MG63 (cell line): ENCODE measurements at regions not wholly inside any gene's neighbourhood (a gene's known extent, or its start where the extent isn't known, plus 50 kb on each side); places are given as distances from the start of the nearest gene placed in this dataset.
"Not testable (repeated sequence)": the region's sequence is repeated elsewhere in the genome, so short reads cannot be mapped to it uniquely, and the experiment has no call there.

ENCODE experiments used
- DNase-seq: peaks from one replicate; pipeline ENCODE4 v3.0.0-alpha.2; 2020
- H3K27me3 ChIP-seq: fragments of 250-450 bp; sonication (Bioruptor Pico); 2 replicates; pipeline ENCODE4 v1.5.1; 2020; ENCODE audit warnings: mild to moderate bottlenecking, moderate library complexity
- H3K36me3 ChIP-seq: fragments of 250-450 bp; sonication (Bioruptor Pico); 2 replicates; pipeline ENCODE4 v1.5.1; 2020; ENCODE audit warnings: mild to moderate bottlenecking, moderate library complexity
- H3K4me3 ChIP-seq: fragments of 250-450 bp; sonication (Bioruptor Pico); 2 replicates; pipeline ENCODE4 v1.5.1; 2020; ENCODE audit warnings: mild to moderate bottlenecking, moderate library complexity
- H3K9me3 ChIP-seq: fragments of 250-450 bp; sonication (Bioruptor Pico); 2 replicates; pipeline ENCODE4 v1.5.1; 2020; ENCODE audit warnings: mild to moderate bottlenecking, moderate library complexity

GRCh38 chr3:139111392-139112229 lies 66.9 kb upstream of the PRR23C start:
- Histone ChIP-seq H3K27me3 (no peaks in the 10 kb centered on the region), H3K4me3 (no peak overlapping the region), H3K9me3 (no peaks in the 10 kb centered on the region), H3K36me3 (no peaks in the 10 kb centered on the region)
- DNase-seq = peak; percentile 74

DNA sequence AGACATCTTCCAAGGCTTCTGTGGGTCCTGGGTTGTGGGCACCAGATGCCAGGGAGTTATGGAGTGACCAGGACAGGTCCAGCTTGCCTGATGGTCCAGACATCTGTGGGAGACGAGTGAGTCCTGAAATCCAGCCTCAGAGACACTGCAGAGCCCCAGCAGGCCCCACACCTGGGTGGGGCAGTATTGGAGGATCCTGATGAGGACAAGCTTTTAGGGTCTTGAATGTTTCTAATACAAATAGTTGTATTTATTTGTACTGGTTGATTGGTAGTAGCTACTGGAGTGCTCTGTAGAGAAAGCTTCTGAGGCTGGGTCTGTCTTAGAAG lies 67.5 kb upstream of the PRR23C start:
- DNase-seq = no peak
- Histone ChIP-seq H3K9me3 (no peaks in the 10 kb centered on the region), H3K4me3 (no peak overlapping the region), H3K27me3 (no peaks in the 10 kb centered on the region), H3K36me3 (no peaks in the 10 kb centered on the region)

- no peaks in the 10 kb centered on the region for H3K36me3 ChIP-seq
- DNase-seq = peak; percentile 9
- no peak overlapping the region for H3K4me3 ChIP-seq
- H3K27me3 ChIP-seq = no peaks in the 10 kb centered on the region
- H3K9me3 ChIP-seq = no peaks in the 10 kb centered on the region
Measured at GRCh38 chr3:139113231-139113992, 68.7 kb upstream of the PRR23C start.

GRCh38 chr3:139113993-139114375 lies 69.3 kb upstream of the PRR23C start:
- Histone ChIP-seq H3K4me3 (no peak overlapping the region), H3K36me3 (no peaks in the 10 kb centered on the region), H3K9me3 (no peaks in the 10 kb centered on the region), H3K27me3 (no peaks in the 10 kb centered on the region)
- DNase-seq = no peak

GRCh38 chr3:139116631-139117030 lies 71.9 kb upstream of the PRR23C start:
- not testable (repeated sequence) for H3K27me3 ChIP-seq, H3K9me3 ChIP-seq, H3K4me3 ChIP-seq, DNase-seq, H3K36me3 ChIP-seq

- Histone ChIP-seq H3K9me3 (no peaks in the 10 kb centered on the region), H3K4me3 (no peak overlapping the region), H3K27me3 (no peaks in the 10 kb centered on the region), H3K36me3 (no peaks in the 10 kb centered on the region)
- peak; percentile 74 for DNase-seq
Measured at GRCh38 chr3:139117136-139117675, 72.5 kb upstream of the PRR23C start.

DNA sequence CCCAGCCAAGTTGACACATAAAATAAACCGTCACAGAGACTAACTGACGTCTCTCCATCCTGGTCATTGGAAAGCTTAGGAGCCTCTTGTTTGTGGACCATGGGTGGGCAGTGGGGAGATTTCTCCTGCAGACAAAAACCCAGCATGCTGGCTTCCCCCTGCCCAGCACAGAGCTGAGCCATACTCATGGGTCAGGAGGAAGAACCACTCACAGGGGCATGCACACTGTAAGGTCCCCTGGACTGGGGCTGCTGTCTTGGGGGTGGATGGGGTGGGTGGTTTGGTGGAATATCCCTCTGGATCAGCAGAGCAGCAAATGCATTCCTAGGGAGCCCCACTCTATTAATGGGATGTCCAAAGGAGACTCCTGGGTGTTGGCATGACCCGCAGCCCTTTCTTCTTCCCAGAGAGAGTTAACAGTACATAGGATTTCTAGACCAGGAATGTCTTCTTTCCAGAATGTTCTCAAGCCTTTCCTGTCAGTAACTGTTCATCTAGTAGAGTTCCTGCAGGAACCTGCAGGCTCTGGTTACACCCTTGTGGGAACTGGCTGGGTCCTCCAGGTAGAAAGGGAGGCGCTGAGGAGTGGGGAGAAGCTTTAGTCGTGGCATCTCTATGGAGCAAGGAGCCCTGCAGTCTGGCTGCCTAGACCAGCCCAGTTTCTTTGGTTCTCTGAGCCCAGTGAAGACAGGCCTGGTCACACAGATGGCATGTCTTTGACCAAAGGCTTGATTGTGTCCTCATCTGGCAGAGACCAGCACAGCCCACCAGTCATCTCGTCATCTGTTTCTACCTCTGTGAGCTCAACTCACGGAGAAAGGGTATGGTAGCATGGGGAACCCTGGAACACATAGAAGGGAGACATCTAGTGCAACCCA lies 73.4 kb upstream of the PRR23C start:
- no peaks in the 10 kb centered on the region for H3K36me3 ChIP-seq
- H3K9me3 ChIP-seq = no peaks in the 10 kb centered on the region
- H3K27me3 ChIP-seq = no peaks in the 10 kb centered on the region
- no peak overlapping the region for H3K4me3 ChIP-seq
- DNase-seq = no peak

- no peak overlapping the region for H3K4me3 ChIP-seq
- no peaks in the 10 kb centered on the region for H3K9me3 ChIP-seq
- H3K27me3 ChIP-seq = no peaks in the 10 kb centered on the region
- H3K36me3 ChIP-seq = no peaks in the 10 kb centered on the region
- DNase-seq = no peak
Measured at GRCh38 chr3:139118835-139119234, 74.1 kb upstream of the PRR23C start.

DNA sequence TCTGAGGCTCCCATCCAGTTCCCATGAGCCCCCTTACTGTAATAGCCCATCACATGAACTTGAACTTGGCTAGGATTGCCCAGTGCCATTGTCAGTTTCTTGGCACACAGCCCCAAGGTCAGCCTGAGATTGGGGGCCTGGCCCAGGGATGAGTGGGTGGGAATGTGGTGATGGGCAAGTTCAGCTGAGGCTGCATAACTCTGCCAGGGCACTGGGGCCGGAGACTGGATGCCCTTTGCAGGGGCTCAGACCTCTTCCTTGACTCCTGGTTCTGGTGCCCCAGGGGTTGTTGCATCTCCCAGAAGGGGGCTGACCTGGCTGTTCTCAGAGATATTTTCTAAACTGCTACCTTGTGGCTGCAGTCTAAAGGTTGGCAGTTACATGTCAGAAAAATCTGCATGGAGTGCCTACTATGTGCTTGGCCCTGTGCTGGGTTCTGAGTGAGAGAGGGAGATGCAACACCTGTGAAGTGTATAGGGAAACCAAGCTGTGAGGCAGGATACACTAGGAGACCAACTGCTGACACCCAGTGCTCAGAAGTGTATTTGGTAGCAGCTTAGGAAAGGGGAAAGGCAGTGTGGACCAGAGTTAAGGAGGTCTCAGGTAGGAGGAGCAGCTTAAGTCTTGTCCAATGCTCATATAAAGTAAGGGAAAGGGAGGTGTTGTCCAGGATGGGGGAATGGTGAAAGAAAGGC lies 74.8 kb upstream of the PRR23C start:
- DNase-seq = no peak
- Histone ChIP-seq H3K9me3 (no peaks in the 10 kb centered on the region), H3K4me3 (no peak overlapping the region), H3K36me3 (no peaks in the 10 kb centered on the region), H3K27me3 (no peaks in the 10 kb centered on the region)

DNA sequence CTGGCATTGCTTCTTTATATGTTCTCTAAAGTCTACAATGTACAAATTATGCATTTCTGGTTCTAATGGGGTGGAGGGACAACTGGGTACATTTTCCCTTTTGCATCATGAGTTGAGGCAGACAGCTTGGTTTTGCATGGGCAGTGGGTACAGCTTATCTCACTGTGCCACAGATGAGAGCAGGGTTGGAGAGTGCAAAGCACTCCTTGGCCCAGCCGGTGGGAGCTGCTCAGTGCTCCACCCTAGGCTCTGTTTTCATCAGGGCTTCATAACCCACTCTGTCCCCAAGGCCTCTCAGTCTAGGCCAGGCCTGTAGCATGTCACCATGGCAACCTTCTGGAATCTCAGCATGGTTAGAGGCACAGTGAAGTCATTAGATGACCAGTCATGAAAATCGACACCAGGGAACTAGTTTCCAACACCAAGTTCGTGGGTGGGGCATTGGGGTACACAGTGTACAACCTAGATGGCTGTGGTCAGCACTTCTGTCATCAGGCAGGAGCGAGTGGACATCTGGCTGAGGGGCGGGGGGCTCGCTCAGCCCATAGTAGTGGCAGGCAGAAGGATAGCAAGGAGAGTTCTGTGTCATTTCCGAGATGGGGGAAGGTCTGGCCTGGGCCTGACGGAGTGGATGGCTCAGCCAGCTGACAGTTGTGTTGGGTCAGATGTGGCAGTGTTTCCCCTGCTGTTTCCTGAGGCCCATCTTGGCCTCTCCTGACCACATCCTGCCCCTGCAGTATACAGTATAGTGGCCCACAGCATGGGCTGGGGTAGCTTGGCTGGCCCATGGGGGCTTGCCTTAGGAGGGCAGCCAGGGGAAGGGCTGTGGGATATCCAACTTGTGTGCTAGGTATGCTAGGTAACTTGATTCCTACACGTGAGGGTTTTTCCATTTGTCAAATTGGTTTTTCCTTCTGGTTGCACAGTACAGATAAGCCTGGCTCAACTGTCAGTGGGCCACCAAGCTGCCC lies 75.7 kb upstream of the PRR23C start:
- no peak overlapping the region for H3K4me3 ChIP-seq
- H3K27me3 ChIP-seq = no peaks in the 10 kb centered on the region
- no peaks in the 10 kb centered on the region for H3K36me3 ChIP-seq
- no peaks in the 10 kb centered on the region for H3K9me3 ChIP-seq
- DNase-seq = peak; percentile 19

GRCh38 chr3:139121513-139122220 lies 77.0 kb upstream of the PRR23C start:
- H3K4me3 ChIP-seq = no peak overlapping the region
- H3K36me3 ChIP-seq = no peaks in the 10 kb centered on the region
- H3K9me3 ChIP-seq = no peaks in the 10 kb centered on the region
- no peak for DNase-seq
- H3K27me3 ChIP-seq = no peaks in the 10 kb centered on the region

DNA sequence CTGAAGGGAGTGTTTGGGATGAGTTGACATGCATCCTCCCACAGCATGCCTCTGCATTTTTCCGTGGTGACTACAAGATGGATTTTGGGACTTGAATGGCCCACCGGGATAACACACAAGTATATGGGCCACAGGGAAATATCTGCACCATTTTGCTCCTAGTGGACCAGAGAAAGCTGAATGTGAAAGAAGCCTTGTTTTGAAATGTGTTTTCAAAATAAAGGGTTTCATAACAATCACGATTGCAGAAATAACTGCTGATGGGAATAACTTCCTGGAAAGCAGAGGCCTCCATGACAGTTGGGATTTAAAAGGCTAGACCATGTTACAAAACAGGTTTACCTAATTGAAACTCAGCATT lies 77.5 kb upstream of the PRR23C start:
- H3K4me3 ChIP-seq = no peak overlapping the region
- DNase-seq = no peak
- no peaks in the 10 kb centered on the region for H3K27me3 ChIP-seq

DNA sequence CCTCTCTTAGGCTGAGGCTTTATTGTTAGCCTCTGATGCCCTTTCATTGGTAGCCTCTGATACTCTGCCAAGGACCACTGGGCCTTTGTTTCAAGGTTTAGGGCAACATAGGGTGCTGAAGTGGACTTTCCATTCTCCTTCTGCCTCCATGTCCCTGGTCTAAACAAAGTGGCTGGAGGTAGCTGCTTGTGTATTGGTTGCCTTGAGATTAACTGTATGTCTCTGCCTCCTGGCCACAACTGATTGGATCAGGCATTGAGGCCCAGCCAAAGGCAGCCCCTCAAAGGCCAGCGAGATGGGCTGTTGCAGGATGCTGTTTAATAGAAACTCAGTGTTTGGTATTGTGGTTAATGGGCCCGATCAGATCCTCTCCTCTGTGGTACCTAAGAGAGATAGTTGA lies 77.9 kb upstream of the PRR23C start:
- no peaks in the 10 kb centered on the region for H3K36me3 ChIP-seq
- no peaks in the 10 kb centered on the region for H3K9me3 ChIP-seq
- no peak for DNase-seq
- no peaks in the 10 kb centered on the region for H3K27me3 ChIP-seq
- H3K4me3 ChIP-seq = no peak overlapping the region

More for the DNA sequence above, 77.5 kb upstream of the PRR23C start:
- no peaks in the 10 kb centered on the region for H3K36me3 ChIP-seq
- H3K9me3 ChIP-seq = no peaks in the 10 kb centered on the region

GRCh38 chr3:139123377-139124095 lies 78.8 kb upstream of the PRR23C start:
- no peaks in the 10 kb centered on the region for H3K36me3 ChIP-seq
- no peak for DNase-seq
- no peaks in the 10 kb centered on the region for H3K27me3 ChIP-seq
- H3K4me3 ChIP-seq = no peak overlapping the region
- no peaks in the 10 kb centered on the region for H3K9me3 ChIP-seq
